GM21381 (cell line): ENCODE measurements at regions not wholly inside any gene's neighbourhood (a gene's known extent, or its start where the extent isn't known, plus 50 kb on each side); places are given as distances from the start of the nearest gene placed in this dataset.
"Not testable (repeated sequence)": the region's sequence is repeated elsewhere in the genome, so short reads cannot be mapped to it uniquely, and the experiment has no call there.

Source experiments
- ATAC-seq: cut with Tn5 transposase; IDR thresholded peaks from one replicate; pipeline ENCODE4 v1.9.1; 2021; ENCODE audit warnings: mild to moderate bottlenecking, moderate library complexity; ENCODE audit not compliant: unreplicated experiment

- no peak for ATAC-seq
Observed at GRCh38 chr9:19660019-19660418, 128.8 kb downstream of the SLC24A2 start.

GRCh38 chr9:19656704-19657103 lies 132.1 kb downstream of the SLC24A2 start:
- no peak for ATAC-seq

GRCh38 chr9:19651681-19652080 lies 137.2 kb downstream of the SLC24A2 start:
- no peak for ATAC-seq

- ATAC-seq, result no peak
Observed at GRCh38 chr9:19650312-19650711, 138.5 kb downstream of the SLC24A2 start.

- no peak for ATAC-seq
Observed at GRCh38 chr9:19649336-19650041, 139.3 kb downstream of the SLC24A2 start.

GRCh38 chr9:19648672-19649071 lies 140.2 kb downstream of the SLC24A2 start:
- no peak for ATAC-seq

- no peak for ATAC-seq
Observed at GRCh38 chr9:19643875-19644274, 145.0 kb downstream of the SLC24A2 start.

- no peak for ATAC-seq
Observed at GRCh38 chr9:19642256-19642655, 146.6 kb downstream of the SLC24A2 start.

- no peak for ATAC-seq
Observed at GRCh38 chr9:19641046-19641445, 147.8 kb downstream of the SLC24A2 start.

- no peak for ATAC-seq
Observed at GRCh38 chr9:19640014-19640413, 148.8 kb downstream of the SLC24A2 start.

GRCh38 chr9:19637084-19637483 lies 151.8 kb downstream of the SLC24A2 start:
- no peak for ATAC-seq

- ATAC-seq, result no peak
Observed at GRCh38 chr9:19634881-19635280, 154.0 kb downstream of the SLC24A2 start.

GRCh38 chr9:19631181-19631580 lies 157.7 kb downstream of the SLC24A2 start:
- ATAC-seq, result no peak

GRCh38 chr9:19630760-19631159 lies 158.1 kb downstream of the SLC24A2 start:
- no peak for ATAC-seq

GRCh38 chr9:19629488-19629887 lies 159.3 kb downstream of the SLC24A2 start:
- no peak for ATAC-seq

- ATAC-seq, result not testable (repeated sequence)
Observed at GRCh38 chr9:19625426-19625825, 163.4 kb downstream of the SLC24A2 start.

GRCh38 chr9:19624519-19624918 lies 164.3 kb downstream of the SLC24A2 start:
- ATAC-seq, result no peak

- ATAC-seq, result no peak
Observed at GRCh38 chr9:19623941-19624340, 164.9 kb downstream of the SLC24A2 start.

- no peak for ATAC-seq
Observed at GRCh38 chr9:19620326-19620725, 168.5 kb downstream of the SLC24A2 start.

- ATAC-seq, result no peak
Observed at GRCh38 chr9:19619221-19619620, 169.6 kb downstream of the SLC24A2 start.

GRCh38 chr9:19618816-19619215 lies 170.0 kb downstream of the SLC24A2 start:
- no peak for ATAC-seq

- ATAC-seq, result no peak
Observed at GRCh38 chr9:19615036-19615624, 173.7 kb downstream of the SLC24A2 start.

- no peak for ATAC-seq
Observed at GRCh38 chr9:19614294-19614693, 174.5 kb downstream of the SLC24A2 start.
